ENCODE measurements at regions not wholly inside any gene's neighbourhood (a gene's known extent, or its start where the extent isn't known, plus 50 kb on each side); places are given as distances from the start of the nearest gene placed in this dataset.

DNA sequence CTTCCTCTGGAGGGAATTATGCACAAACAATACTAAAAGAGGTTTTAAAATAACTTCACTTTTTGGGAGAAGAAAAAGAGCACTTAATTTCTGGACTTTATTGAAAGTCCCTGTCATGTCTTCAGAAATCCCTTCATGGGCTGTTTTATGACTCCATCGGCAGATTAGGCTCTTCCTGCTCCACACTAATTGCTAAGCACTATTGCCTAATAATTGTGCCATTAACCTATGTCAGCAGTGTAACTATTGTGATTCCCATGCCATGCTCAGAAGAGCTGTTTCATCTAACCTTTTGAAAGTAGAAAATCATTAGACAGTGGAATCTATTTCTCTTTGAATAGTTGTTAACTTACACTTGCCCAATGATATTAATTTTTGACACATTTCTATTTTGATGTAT is 489.3 kb upstream of the RUNX1 start:
- WGBS, 2 donors, result 28 to 37% methylated on average over 1 of the region's 1 CpG
- no peaks in the 10 kb centered on the region for H3K36me3 ChIP-seq
- peaks cover 0 to 5% (median 0%) of the 10 kb centered on the region in 4 donors for H3K9me3 ChIP-seq
- no peaks in the 10 kb centered on the region for H3K4me1 ChIP-seq
- H3K27me3 ChIP-seq, result no peaks in the 10 kb centered on the region
- TF ChIP-seq, protein P1, sequence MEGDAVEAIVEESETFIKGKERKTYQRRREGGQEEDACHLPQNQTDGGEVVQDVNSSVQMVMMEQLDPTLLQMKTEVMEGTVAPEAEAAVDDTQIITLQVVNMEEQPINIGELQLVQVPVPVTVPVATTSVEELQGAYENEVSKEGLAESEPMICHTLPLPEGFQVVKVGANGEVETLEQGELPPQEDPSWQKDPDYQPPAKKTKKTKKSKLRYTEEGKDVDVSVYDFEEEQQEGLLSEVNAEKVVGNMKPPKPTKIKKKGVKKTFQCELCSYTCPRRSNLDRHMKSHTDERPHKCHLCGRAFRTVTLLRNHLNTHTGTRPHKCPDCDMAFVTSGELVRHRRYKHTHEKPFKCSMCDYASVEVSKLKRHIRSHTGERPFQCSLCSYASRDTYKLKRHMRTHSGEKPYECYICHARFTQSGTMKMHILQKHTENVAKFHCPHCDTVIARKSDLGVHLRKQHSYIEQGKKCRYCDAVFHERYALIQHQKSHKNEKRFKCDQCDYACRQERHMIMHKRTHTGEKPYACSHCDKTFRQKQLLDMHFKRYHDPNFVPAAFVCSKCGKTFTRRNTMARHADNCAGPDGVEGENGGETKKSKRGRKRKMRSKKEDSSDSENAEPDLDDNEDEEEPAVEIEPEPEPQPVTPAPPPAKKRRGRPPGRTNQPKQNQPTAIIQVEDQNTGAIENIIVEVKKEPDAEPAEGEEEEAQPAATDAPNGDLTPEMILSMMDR (IDR thresholded peaks at IDR 0.05), result no peak
- TF ChIP-seq EP300 (IDR thresholded peaks at IDR 0.05) (no peak), POLR2A (IDR thresholded peaks at IDR 0.05) (no peak)
- H3K4me3 ChIP-seq, result no peak overlapping the region
- no peak overlapping the region for H3K27ac ChIP-seq
- no peak for DNase-seq (ENCODE audit: low spot score in 2 of 2)

- no peak overlapping the region for H3K27ac ChIP-seq
- no peak overlapping the region for H3K4me3 ChIP-seq
- H3K9me3 ChIP-seq, result peaks cover 0 to 5% (median 0%) of the 10 kb centered on the region in 4 donors
- no peaks in the 10 kb centered on the region for H3K4me1 ChIP-seq
- no peaks in the 10 kb centered on the region for H3K27me3 ChIP-seq
- TF ChIP-seq POLR2A (IDR thresholded peaks at IDR 0.05), result no peak
- TF ChIP-seq EP300 (IDR thresholded peaks at IDR 0.05), result no peak
- TF ChIP-seq, protein P1 (IDR thresholded peaks at IDR 0.05), result no peak
- no peak for DNase-seq (ENCODE audit: low spot score in 2 of 2)
- no peaks in the 10 kb centered on the region for H3K36me3 ChIP-seq
- 90 to 93% methylated on average over 2 of the region's 2 CpGs for WGBS, 2 donors
These were observed 488.5 kb upstream of the RUNX1 start for GRCh38 chr21:35537604-35538003.

GRCh38 chr21:35533893-35534292 is 484.8 kb upstream of the RUNX1 start:
- H3K27ac ChIP-seq, result no peak overlapping the region
- H3K4me3 ChIP-seq, result no peak overlapping the region
- WGBS, 2 donors, result 92 to 95% methylated on average over 2 of the region's 2 CpGs
- H3K27me3 ChIP-seq, result no peaks in the 10 kb centered on the region
- TF ChIP-seq, protein P1 (IDR thresholded peaks at IDR 0.05), result no peak
- TF ChIP-seq POLR2A (IDR thresholded peaks at IDR 0.05) (no peak), EP300 (IDR thresholded peaks at IDR 0.05) (no peak)
- no peak for DNase-seq (ENCODE audit: low spot score in 2 of 2)
- peaks cover 0 to 8% (median 2%) of the 10 kb centered on the region in 4 donors for H3K4me1 ChIP-seq
- no peaks in the 10 kb centered on the region for H3K36me3 ChIP-seq
- peaks cover 0 to 5% (median 0%) of the 10 kb centered on the region in 4 donors for H3K9me3 ChIP-seq

- no peak overlapping the region for H3K4me3 ChIP-seq
- H3K36me3 ChIP-seq, result no peaks in the 10 kb centered on the region
- no peak for DNase-seq (ENCODE audit: low spot score in 2 of 2)
- H3K27ac ChIP-seq, result no peak overlapping the region
- WGBS, 2 donors, result 77 to 78% methylated on average over 6 of the region's 6 CpGs
- no peaks in the 10 kb centered on the region for H3K27me3 ChIP-seq
- TF ChIP-seq POLR2A (IDR thresholded peaks at IDR 0.05), result no peak
- TF ChIP-seq, protein P1 (IDR thresholded peaks at IDR 0.05), result no peak
- no peak for TF ChIP-seq EP300 (IDR thresholded peaks at IDR 0.05)
- no peaks in the 10 kb centered on the region for H3K9me3 ChIP-seq
- peaks cover 0 to 21% (median 7%) of the 10 kb centered on the region in 4 donors for H3K4me1 ChIP-seq
These were observed 481.7 kb upstream of the RUNX1 start for GRCh38 chr21:35530766-35531165.

GRCh38 chr21:35529171-35529863 is 480.2 kb upstream of the RUNX1 start:
- Histone ChIP-seq H3K36me3 (no peaks in the 10 kb centered on the region), H3K4me3 (peak overlapping the region; percentile 17 to 44 (median 38)), H3K27ac (peak overlapping the region in 3 of 4 donors; percentile 50 to 64 (median 58)), H3K9me3 (no peaks in the 10 kb centered on the region), H3K27me3 (no peaks in the 10 kb centered on the region), H3K4me1 (peaks cover 0 to 21% (median 9%) of the 10 kb centered on the region in 4 donors)
- 43 to 44% methylated on average over 7 of the region's 7 CpGs for WGBS, 2 donors
- TF ChIP-seq, protein P1 (IDR thresholded peaks at IDR 0.05), result no peak
- no peak for TF ChIP-seq EP300 (IDR thresholded peaks at IDR 0.05)
- no peak for TF ChIP-seq POLR2A (IDR thresholded peaks at IDR 0.05)
- no peak for DNase-seq (ENCODE audit: low spot score in 2 of 2)

Measured in tibial nerve (tissue), 4 donors.